ENCODE measurements at regions not wholly inside any gene's neighbourhood (a gene's known extent, or its start where the extent isn't known, plus 50 kb on each side); places are given as distances from the start of the nearest gene placed in this dataset.
"Not testable (repeated sequence)": the region's sequence is repeated elsewhere in the genome, so short reads cannot be mapped to it uniquely, and the experiment has no call there.

GRCh38 chr13:46463719-46464118, 76.7 kb upstream of the RUBCNL start:
- DNase-seq = no peak

GRCh38 chr13:46460223-46460622, 73.2 kb upstream of the RUBCNL start:
- DNase-seq = not testable (repeated sequence)

GRCh38 chr13:46457255-46457654, 70.2 kb upstream of the RUBCNL start:
- DNase-seq = not testable (repeated sequence)

- not testable (repeated sequence) for DNase-seq
Observed at GRCh38 chr13:46455924-46456323, 68.9 kb upstream of the RUBCNL start.

- not testable (repeated sequence) for DNase-seq
Observed at GRCh38 chr13:46451145-46451544, 64.1 kb upstream of the RUBCNL start.

GRCh38 chr13:46449949-46450348, 62.9 kb upstream of the RUBCNL start:
- not testable (repeated sequence) for DNase-seq

- DNase-seq = not testable (repeated sequence)
Observed at GRCh38 chr13:46448148-46448547, 61.1 kb upstream of the RUBCNL start.

GRCh38 chr13:46437808-46438404, 50.9 kb upstream of the RUBCNL start:
- peak; percentile 47 for DNase-seq

Data from right forelimb (tissue), 1 donor.